ENCODE measurements at regions not wholly inside any gene's neighbourhood (a gene's known extent, or its start where the extent isn't known, plus 50 kb on each side); places are given as distances from the start of the nearest gene placed in this dataset.

- TF ChIP-seq, protein P1, sequence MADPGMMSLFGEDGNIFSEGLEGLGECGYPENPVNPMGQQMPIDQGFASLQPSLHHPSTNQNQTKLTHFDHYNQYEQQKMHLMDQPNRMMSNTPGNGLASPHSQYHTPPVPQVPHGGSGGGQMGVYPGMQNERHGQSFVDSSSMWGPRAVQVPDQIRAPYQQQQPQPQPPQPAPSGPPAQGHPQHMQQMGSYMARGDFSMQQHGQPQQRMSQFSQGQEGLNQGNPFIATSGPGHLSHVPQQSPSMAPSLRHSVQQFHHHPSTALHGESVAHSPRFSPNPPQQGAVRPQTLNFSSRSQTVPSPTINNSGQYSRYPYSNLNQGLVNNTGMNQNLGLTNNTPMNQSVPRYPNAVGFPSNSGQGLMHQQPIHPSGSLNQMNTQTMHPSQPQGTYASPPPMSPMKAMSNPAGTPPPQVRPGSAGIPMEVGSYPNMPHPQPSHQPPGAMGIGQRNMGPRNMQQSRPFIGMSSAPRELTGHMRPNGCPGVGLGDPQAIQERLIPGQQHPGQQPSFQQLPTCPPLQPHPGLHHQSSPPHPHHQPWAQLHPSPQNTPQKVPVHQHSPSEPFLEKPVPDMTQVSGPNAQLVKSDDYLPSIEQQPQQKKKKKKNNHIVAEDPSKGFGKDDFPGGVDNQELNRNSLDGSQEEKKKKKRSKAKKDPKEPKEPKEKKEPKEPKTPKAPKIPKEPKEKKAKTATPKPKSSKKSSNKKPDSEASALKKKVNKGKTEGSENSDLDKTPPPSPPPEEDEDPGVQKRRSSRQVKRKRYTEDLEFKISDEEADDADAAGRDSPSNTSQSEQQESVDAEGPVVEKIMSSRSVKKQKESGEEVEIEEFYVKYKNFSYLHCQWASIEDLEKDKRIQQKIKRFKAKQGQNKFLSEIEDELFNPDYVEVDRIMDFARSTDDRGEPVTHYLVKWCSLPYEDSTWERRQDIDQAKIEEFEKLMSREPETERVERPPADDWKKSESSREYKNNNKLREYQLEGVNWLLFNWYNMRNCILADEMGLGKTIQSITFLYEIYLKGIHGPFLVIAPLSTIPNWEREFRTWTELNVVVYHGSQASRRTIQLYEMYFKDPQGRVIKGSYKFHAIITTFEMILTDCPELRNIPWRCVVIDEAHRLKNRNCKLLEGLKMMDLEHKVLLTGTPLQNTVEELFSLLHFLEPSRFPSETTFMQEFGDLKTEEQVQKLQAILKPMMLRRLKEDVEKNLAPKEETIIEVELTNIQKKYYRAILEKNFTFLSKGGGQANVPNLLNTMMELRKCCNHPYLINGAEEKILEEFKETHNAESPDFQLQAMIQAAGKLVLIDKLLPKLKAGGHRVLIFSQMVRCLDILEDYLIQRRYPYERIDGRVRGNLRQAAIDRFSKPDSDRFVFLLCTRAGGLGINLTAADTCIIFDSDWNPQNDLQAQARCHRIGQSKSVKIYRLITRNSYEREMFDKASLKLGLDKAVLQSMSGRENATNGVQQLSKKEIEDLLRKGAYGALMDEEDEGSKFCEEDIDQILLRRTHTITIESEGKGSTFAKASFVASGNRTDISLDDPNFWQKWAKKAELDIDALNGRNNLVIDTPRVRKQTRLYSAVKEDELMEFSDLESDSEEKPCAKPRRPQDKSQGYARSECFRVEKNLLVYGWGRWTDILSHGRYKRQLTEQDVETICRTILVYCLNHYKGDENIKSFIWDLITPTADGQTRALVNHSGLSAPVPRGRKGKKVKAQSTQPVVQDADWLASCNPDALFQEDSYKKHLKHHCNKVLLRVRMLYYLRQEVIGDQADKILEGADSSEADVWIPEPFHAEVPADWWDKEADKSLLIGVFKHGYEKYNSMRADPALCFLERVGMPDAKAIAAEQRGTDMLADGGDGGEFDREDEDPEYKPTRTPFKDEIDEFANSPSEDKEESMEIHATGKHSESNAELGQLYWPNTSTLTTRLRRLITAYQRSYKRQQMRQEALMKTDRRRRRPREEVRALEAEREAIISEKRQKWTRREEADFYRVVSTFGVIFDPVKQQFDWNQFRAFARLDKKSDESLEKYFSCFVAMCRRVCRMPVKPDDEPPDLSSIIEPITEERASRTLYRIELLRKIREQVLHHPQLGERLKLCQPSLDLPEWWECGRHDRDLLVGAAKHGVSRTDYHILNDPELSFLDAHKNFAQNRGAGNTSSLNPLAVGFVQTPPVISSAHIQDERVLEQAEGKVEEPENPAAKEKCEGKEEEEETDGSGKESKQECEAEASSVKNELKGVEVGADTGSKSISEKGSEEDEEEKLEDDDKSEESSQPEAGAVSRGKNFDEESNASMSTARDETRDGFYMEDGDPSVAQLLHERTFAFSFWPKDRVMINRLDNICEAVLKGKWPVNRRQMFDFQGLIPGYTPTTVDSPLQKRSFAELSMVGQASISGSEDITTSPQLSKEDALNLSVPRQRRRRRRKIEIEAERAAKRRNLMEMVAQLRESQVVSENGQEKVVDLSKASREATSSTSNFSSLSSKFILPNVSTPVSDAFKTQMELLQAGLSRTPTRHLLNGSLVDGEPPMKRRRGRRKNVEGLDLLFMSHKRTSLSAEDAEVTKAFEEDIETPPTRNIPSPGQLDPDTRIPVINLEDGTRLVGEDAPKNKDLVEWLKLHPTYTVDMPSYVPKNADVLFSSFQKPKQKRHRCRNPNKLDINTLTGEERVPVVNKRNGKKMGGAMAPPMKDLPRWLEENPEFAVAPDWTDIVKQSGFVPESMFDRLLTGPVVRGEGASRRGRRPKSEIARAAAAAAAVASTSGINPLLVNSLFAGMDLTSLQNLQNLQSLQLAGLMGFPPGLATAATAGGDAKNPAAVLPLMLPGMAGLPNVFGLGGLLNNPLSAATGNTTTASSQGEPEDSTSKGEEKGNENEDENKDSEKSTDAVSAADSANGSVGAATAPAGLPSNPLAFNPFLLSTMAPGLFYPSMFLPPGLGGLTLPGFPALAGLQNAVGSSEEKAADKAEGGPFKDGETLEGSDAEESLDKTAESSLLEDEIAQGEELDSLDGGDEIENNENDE (IDR thresholded peaks at IDR 0.05; ENCODE audit: insufficient replicate concordance, low read length): no peak
- TF ChIP-seq CHD2 (IDR thresholded peaks at IDR 0.05; ENCODE audit: low read length): no peak
- TF ChIP-seq TCF12 (IDR thresholded peaks at IDR 0.05; ENCODE audit: low read depth, low read length): no peak
- TF ChIP-seq SRF (IDR thresholded peaks at IDR 0.05; ENCODE audit: low read depth, low read length): no peak
- TF ChIP-seq SP4 (IDR thresholded peaks at IDR 0.05; ENCODE audit: low read length): no peak
- TF ChIP-seq NANOG (IDR thresholded peaks at IDR 0.05; ENCODE audit: insufficient read depth, low read depth, low read length, poor library complexity, severe bottlenecking): no peak
- no peak for TF ChIP-seq CHD1 (IDR thresholded peaks at IDR 0.05; ENCODE audit: low read depth, low read length)
- TF ChIP-seq CEBPB (IDR thresholded peaks at IDR 0.05; ENCODE audit: low read depth, low read length): no peak
- no peak for TF ChIP-seq TEAD4 (IDR thresholded peaks at IDR 0.05; ENCODE audit: low read depth, low read length)
- TF ChIP-seq SP2 (IDR thresholded peaks at IDR 0.05; ENCODE audit: low read length): no peak
- TF ChIP-seq PHF8 (conservative IDR thresholded peaks at IDR 0.05; ENCODE audit: low read depth, low read length): no peak
- TF ChIP-seq KDM4A (IDR thresholded peaks at IDR 0.05; ENCODE audit: low read depth, low read length, severe bottlenecking): no peak
Measured at GRCh38 chr1:55781003-55781402, 565.8 kb upstream of the USP24 start (continued).
